HCT116 (cell line): ENCODE measurements at regions not wholly inside any gene's neighbourhood (a gene's known extent, or its start where the extent isn't known, plus 50 kb on each side); places are given as distances from the start of the nearest gene placed in this dataset.

Experiments used
- ATAC-seq: fragments of 200-7000 bp; cut with Tn5 transposase; 2 replicates; pipeline ENCODE4 v1.9.1; 2020; ENCODE audit warnings: mild to moderate bottlenecking, moderate library complexity
- BruUV-seq: library from RNA; stranded (reverse); fragments of 400-500 nt; replicated peaks from 2 replicates; lab custom pipeline; 2021; lab: Mats Ljungman, UMichigan
- CTCF ChIA-PET: fragments of 300-600 bp; sonication (Branson Sonifier 250); formaldehyde crosslinking; loops from one replicate; lab custom pipeline; 2021; ENCODE audit warnings: antibody characterized with exemption; lab: Charles Lee
- POLR2A ChIA-PET: fragments of 300-600, 350-600 bp; sonication (Branson Sonifier 250); formaldehyde crosslinking; loops from one replicate; lab custom pipeline; 2021; ENCODE audit warnings: antibody characterized with exemption; lab: Charles Lee
- RAD21 ChIA-PET, 2 experiments: fragments of 300-600 bp; sonication (Branson Sonifier 250); formaldehyde crosslinking; loops; one replicate each; lab custom pipeline; 2023; ENCODE audit warnings: low total read pairs in 2 of 2; ENCODE audit not compliant: uncharacterized antibody in 2 of 2, unreplicated experiment in 2 of 2, low non-redundant PET in 1 of 2; lab: Charles Lee
- DNase-seq: peaks from one replicate; pipeline ENCODE4 v3.0.0-alpha.2; 2010; ENCODE audit warnings: low read depth, low spot score
- H2AFZ ChIP-seq: fragments of 200-600 bp; shearing (Covaris generic), sonication (generic); 2 replicates; pipeline ENCODE4 v1.6.1; 2017; ENCODE audit warnings: low read depth, mixed run types, mixed read lengths, antibody characterized with exemption, low read length; ENCODE audit not compliant: poor library complexity, severe bottlenecking
- H3K27ac ChIP-seq: 2 replicates; pipeline ENCODE4 v1.5.1; 2012; ENCODE audit warnings: low read depth, low read length
- H3K27me3 ChIP-seq: fragments of 200-600 bp; sonication (generic); 2 replicates; pipeline ENCODE4 v1.6.1; 2016; ENCODE audit warnings: mixed run types, low read length, mixed read lengths; ENCODE audit not compliant: insufficient read depth
- H3K36me3 ChIP-seq, 2 experiments: fragments of 200-500 bp in 1 of 2; fragments of 200-600 bp in 1 of 2; sonication (Bioruptor generic) in 1 of 2; sonication (generic) in 1 of 2; 2 replicates each; pipeline versions ENCODE4 v1.5.1 to v1.6.1; 2014 to 2016; ENCODE audit warnings: low read length in 2 of 2, inconsistent platforms in 1 of 2, mixed read lengths in 1 of 2, mixed run types in 1 of 2; ENCODE audit not compliant: insufficient read depth in 2 of 2, control insufficient read depth in 1 of 2
- H3K4me1 ChIP-seq, 2 experiments: fragments of 200-600 bp in 1 of 2; sonication (generic) in 1 of 2; 2 replicates each; pipeline versions ENCODE4 v1.5.1 to v1.6.1; 2012 to 2017; ENCODE audit warnings: low read length in 2 of 2, inconsistent platforms in 1 of 2, mild to moderate bottlenecking in 1 of 2, mixed read lengths in 1 of 2, mixed run types in 1 of 2, moderate library complexity in 1 of 2; ENCODE audit not compliant: insufficient read depth in 2 of 2, control insufficient read depth in 1 of 2
- H3K4me2 ChIP-seq: fragments of 200-600 bp; sonication (generic); 2 replicates; pipeline ENCODE4 v1.6.1; 2017; ENCODE audit warnings: mixed run types, low read length, mixed read lengths
- H3K4me3 ChIP-seq, 2 experiments: fragments of 200-600 bp in 1 of 2; sonication (generic) in 1 of 2; replicated peaks in 1 of 2; 2 replicates each; pipeline ENCODE4 v1.5.1; 2011 to 2016; ENCODE audit warnings: low read length in 2 of 2, control low read depth in 1 of 2, low read depth in 1 of 2, mild to moderate bottlenecking in 1 of 2, mixed read lengths in 1 of 2, mixed run types in 1 of 2
- H3K79me2 ChIP-seq: fragments of 200-600 bp; sonication (generic); 2 replicates; pipeline ENCODE4 v1.6.1; 2017; ENCODE audit warnings: mild to moderate bottlenecking, mixed run types, low read length, moderate library complexity, mixed read lengths; ENCODE audit not compliant: insufficient read depth
- H3K9ac ChIP-seq: fragments of 200-600 bp; sonication (generic); 2 replicates; pipeline ENCODE4 v1.6.1; 2016; ENCODE audit warnings: low read length, mixed read lengths
- H3K9me2 ChIP-seq: fragments of 200-600 bp; sonication (generic), shearing (Covaris generic); 2 replicates; pipeline ENCODE4 v1.6.1; 2017; ENCODE audit warnings: mixed run types, mild to moderate bottlenecking, moderate library complexity; ENCODE audit not compliant: insufficient read depth
- H3K9me3 ChIP-seq, 2 experiments: fragments of 200-500 bp in 1 of 2; fragments of 200-600 bp in 1 of 2; sonication (Bioruptor generic) in 1 of 2; sonication (generic) in 1 of 2; 2 replicates each; pipeline ENCODE4 v1.6.1; 2014 to 2017; ENCODE audit warnings: low read length in 2 of 2, mixed read lengths in 2 of 2, inconsistent platforms in 1 of 2, low read depth in 1 of 2, mild to moderate bottlenecking in 1 of 2, mixed run types in 1 of 2, moderate library complexity in 1 of 2; ENCODE audit not compliant: control insufficient read depth in 1 of 2, insufficient read depth in 1 of 2
- H4K20me1 ChIP-seq: fragments of 200-600 bp; sonication (generic), shearing (Covaris generic); 2 replicates; pipeline ENCODE4 v1.6.1; 2017; ENCODE audit warnings: mixed run types, mild to moderate bottlenecking, moderate library complexity; ENCODE audit not compliant: insufficient read depth
- CBX3 ChIP-seq: IDR thresholded peaks from 2 replicates; pipeline ENCODE4 v1.6.1; 2012; ENCODE audit warnings: low read depth
- CEBPB ChIP-seq: IDR thresholded peaks from 2 replicates; pipeline ENCODE4 v1.6.1; 2012; ENCODE audit warnings: low read depth
- ELF1 ChIP-seq: IDR thresholded peaks from 2 replicates; pipeline ENCODE4 v1.6.1; 2012; ENCODE audit warnings: low read depth, borderline replicate concordance
- EZH2 ChIP-seq: fragments of 200-600 bp; sonication (generic); IDR thresholded peaks from 2 replicates; pipeline ENCODE4 v1.6.1; 2017; ENCODE audit warnings: antibody characterized with exemption, mixed run types
- EZH2phosphoT487 ChIP-seq: fragments of 200-600 bp; IDR thresholded peaks from 2 replicates; pipeline ENCODE4 v1.6.1; 2018; ENCODE audit warnings: antibody characterized with exemption, borderline replicate concordance
- FOSL1 ChIP-seq: IDR thresholded peaks from 2 replicates; pipeline ENCODE4 v1.6.1; 2012; ENCODE audit warnings: low read depth
- JUND ChIP-seq: IDR thresholded peaks from 2 replicates; pipeline ENCODE4 v1.6.1; 2012
- POLR2A ChIP-seq: IDR thresholded peaks from 2 replicates; pipeline ENCODE4 v1.7.0; 2011; ENCODE audit warnings: borderline replicate concordance; ENCODE audit not compliant: insufficient read depth, insufficient read length; ENCODE audit errors: extremely low read depth
- POLR2AphosphoS5 ChIP-seq: IDR thresholded peaks from 2 replicates; pipeline ENCODE4 v1.6.1; 2011; ENCODE audit warnings: mild to moderate bottlenecking, low read depth, low read length, moderate library complexity
- RAD21 ChIP-seq: IDR thresholded peaks from 2 replicates; pipeline ENCODE4 v1.6.1; 2012; ENCODE audit warnings: low read depth, mild to moderate bottlenecking
- REST ChIP-seq: IDR thresholded peaks from 2 replicates; pipeline ENCODE4 v1.6.1; 2012; ENCODE audit warnings: low read depth
- SIN3A ChIP-seq: IDR thresholded peaks from 2 replicates; pipeline ENCODE4 v1.6.1; 2012; ENCODE audit warnings: low read depth
- SP1 ChIP-seq: IDR thresholded peaks from 2 replicates; pipeline ENCODE4 v1.6.1; 2012; ENCODE audit warnings: low read depth
- SRF ChIP-seq: IDR thresholded peaks from 2 replicates; pipeline ENCODE4 v1.6.1; 2012; ENCODE audit warnings: low read depth
- TCF7L2 ChIP-seq: IDR thresholded peaks from 2 replicates; pipeline ENCODE4 v1.7.0; 2011; ENCODE audit warnings: borderline replicate concordance, inconsistent platforms; ENCODE audit not compliant: insufficient read depth, insufficient read length; ENCODE audit errors: extremely low read depth
- YY1 ChIP-seq: IDR thresholded peaks from 2 replicates; pipeline ENCODE4 v1.6.1; 2011; ENCODE audit warnings: low read length, low read depth, moderate library complexity, mild to moderate bottlenecking; ENCODE audit not compliant: insufficient replicate concordance; ENCODE audit errors: extremely low read depth
- ZNF274 ChIP-seq: fragments of 200-500 bp; sonication (Bioruptor generic); IDR thresholded peaks from 2 replicates; pipeline ENCODE4 v1.6.1; 2014; ENCODE audit warnings: mild to moderate bottlenecking, low read depth, low read length, inconsistent platforms
- intact Hi-C: fragments of 100-400 bp; cut with micrococcal nuclease; formaldehyde crosslinking; loops from 2 replicates; pipeline ENCODE4 v1.10.0; 2022

GRCh38 chr2:15793078-15793913, 147.1 kb upstream of the MYCN start:
- H3K4me2 ChIP-seq, result no peak overlapping the region
- no TSS peak for BruUV-seq
- H3K27ac ChIP-seq, result no peak overlapping the region
- no peak overlapping the region for H2AFZ ChIP-seq
- no peaks in the 10 kb centered on the region for H3K79me2 ChIP-seq
- H4K20me1 ChIP-seq, result no peaks in the 10 kb centered on the region
- CTCF ChIA-PET, result no interaction called here
- TF ChIP-seq POLR2A (no peak), JUND (no peak), EZH2 (no peak), POLR2AphosphoS5 (no peak), SIN3A (no peak), CBX3 (no peak), SRF (no peak)
- H3K9me2 ChIP-seq, result no peaks in the 10 kb centered on the region
- H3K4me1 ChIP-seq, result no peaks in the 10 kb centered on the region
- intact Hi-C loops, result no loop called here
- H3K9ac ChIP-seq, result no peak overlapping the region
- no peak for ATAC-seq
- H3K9me3 ChIP-seq, result no peaks in the 10 kb centered on the region
- RAD21 ChIA-PET, result no interaction called here
- POLR2A ChIA-PET, result no interaction called here
- H3K36me3 ChIP-seq, result no peaks in the 10 kb centered on the region
- H3K4me3 ChIP-seq, result no peak overlapping the region
- H3K27me3 ChIP-seq, result peaks cover 17% of the 10 kb centered on the region
- no peak for DNase-seq

GRCh38 chr2:15793978-15794377, 146.4 kb upstream of the MYCN start:
- ChIA-PET CTCF (no interaction called here), POLR2A (no interaction called here), RAD21 (no interaction called here)
- Histone ChIP-seq H3K9ac (no peak overlapping the region), H3K27ac (no peak overlapping the region), H2AFZ (no peak overlapping the region), H3K4me3 (no peak overlapping the region), H3K36me3 (no peaks in the 10 kb centered on the region), H4K20me1 (no peaks in the 10 kb centered on the region), H3K4me1 (no peaks in the 10 kb centered on the region), H3K4me2 (no peak overlapping the region), H3K79me2 (no peaks in the 10 kb centered on the region), H3K9me2 (no peaks in the 10 kb centered on the region), H3K27me3 (peaks cover 17% of the 10 kb centered on the region), H3K9me3 (no peaks in the 10 kb centered on the region)
- ATAC-seq (no peak), DNase-seq (no peak)
- BruUV-seq, result no TSS peak
- intact Hi-C loops, result no loop called here
- TF ChIP-seq REST, result no peak
- no peak for TF ChIP-seq YY1
- no peak for TF ChIP-seq RAD21
- no peak for TF ChIP-seq SRF
- no peak for TF ChIP-seq CEBPB
- no peak for TF ChIP-seq ELF1
- TF ChIP-seq ZNF274, result no peak
- no peak for TF ChIP-seq EZH2phosphoT487
- no peak for TF ChIP-seq FOSL1
- TF ChIP-seq SP1, result no peak
- no peak for TF ChIP-seq TCF7L2
- TF ChIP-seq SIN3A, result no peak
- TF ChIP-seq POLR2AphosphoS5, result no peak
- no peak for TF ChIP-seq POLR2A
- no peak for TF ChIP-seq JUND
